ENCODE measurements at regions not wholly inside any gene's neighbourhood (a gene's known extent, or its start where the extent isn't known, plus 50 kb on each side); places are given as distances from the start of the nearest gene placed in this dataset.
"Not testable (repeated sequence)": the region's sequence is repeated elsewhere in the genome, so short reads cannot be mapped to it uniquely, and the experiment has no call there.

DNA sequence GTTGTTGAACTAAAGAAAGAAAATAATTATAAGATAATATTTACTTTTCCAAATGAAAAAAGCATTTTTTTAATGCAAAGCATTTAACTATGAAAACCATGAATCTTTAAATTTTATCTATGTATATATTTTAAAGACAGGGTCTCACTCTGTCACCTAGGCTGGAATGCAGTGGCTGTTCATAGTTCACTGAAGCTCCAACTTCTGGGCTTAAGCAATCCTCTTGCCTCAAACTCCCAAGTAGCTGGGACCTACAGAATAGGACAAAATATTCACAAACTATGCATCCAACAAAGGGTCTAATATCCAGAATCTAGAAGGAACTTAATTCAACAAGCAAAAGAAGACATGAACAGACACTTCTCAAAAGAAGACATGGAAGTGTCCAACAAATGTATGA, 55.9 kb upstream of the ALB start:
- no peak for DNase-seq (ENCODE audit: low read depth in 4 of 4, low spot score in 3 of 4)

DNA sequence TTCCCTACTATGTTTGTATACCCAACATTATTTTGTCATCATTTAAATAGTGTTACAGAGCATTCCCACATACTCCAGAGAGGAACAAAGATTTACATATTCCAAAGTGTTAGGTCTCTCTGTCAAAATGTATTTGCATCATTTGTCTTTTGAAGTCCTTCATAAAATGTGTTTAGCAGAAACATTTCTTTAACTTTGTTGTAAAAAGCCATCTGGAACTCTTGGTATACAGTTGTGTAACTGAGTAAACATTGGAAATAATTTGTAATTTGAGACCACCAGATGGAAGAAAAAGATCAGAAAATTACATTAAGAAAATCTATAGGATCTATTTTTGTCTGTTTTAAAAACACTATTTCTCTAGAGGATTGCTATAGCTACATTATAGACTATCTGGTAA, 56.6 kb upstream of the ALB start:
- DNase-seq (ENCODE audit: low read depth in 4 of 4, low spot score in 3 of 4) = no peak

DNA sequence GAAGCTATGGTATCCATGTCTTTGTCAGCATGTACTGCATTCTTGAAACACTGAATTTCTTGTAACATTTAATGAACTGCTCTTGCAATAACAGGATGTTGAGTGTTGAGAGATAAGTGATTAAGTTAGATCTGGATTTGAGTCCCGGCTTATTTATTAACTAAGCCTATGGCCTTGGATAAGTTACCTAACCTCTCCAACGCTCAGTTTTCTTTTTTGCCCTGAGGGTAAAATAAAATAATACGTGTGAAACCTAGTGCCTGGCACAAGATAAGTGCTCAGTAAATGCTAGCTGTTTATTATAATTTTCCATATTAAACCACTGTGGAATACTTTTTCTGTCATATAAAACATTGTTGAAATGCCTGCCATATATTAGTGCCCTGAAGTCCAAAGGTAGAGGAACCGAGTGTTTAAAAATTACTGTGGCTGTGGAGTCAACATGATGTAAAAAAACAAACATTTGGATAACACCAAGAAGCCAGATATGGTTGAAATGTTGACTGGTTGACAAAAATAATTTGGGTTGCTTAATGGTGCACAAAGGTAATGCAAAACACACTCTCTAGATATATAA, 58.6 kb upstream of the ALB start:
- peak in 1 of 4 donors; percentile 3 for DNase-seq (ENCODE audit: low read depth in 4 of 4, low spot score in 3 of 4)

DNA sequence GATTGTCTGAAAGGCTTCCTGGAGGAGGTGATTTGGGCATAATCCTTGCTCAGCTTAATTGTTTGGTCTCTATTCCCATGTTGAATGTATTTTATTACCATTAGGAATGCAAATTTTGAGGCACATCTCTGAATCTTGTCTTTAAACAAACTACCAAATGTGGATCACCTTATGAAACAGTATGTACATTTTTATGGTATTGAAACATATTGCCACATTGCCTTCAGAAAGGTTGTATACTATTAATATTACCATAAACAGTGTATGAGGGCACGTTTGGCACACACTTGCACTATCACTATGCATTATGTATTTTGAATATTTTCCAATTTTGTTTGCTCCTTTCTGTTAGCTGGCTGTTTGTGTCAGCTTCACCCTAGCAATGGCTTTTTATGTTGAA, 60.0 kb upstream of the ALB start:
- no peak for DNase-seq (ENCODE audit: low read depth in 4 of 4, low spot score in 3 of 4)

DNA sequence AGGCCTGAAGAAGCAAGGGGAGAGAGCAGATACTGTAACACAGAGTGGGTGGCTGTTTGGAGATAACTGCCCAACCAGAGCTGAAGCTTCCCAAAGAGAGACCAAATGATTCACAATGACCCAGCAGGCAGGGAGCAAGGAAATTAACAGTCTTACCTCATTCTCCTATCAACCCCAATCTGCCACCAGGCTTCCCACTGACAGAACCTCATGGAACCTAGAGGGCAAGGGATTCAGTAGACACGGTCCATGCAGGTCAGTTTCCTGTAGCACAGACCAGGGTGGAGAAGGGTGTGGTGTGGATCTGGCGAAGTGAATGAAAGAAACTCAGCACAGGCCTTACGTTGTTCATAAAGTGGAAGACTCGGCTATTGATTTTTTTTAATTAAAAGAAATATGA, 60.7 kb upstream of the ALB start:
- DNase-seq (ENCODE audit: low read depth in 4 of 4, low spot score in 3 of 4) = no peak

DNA sequence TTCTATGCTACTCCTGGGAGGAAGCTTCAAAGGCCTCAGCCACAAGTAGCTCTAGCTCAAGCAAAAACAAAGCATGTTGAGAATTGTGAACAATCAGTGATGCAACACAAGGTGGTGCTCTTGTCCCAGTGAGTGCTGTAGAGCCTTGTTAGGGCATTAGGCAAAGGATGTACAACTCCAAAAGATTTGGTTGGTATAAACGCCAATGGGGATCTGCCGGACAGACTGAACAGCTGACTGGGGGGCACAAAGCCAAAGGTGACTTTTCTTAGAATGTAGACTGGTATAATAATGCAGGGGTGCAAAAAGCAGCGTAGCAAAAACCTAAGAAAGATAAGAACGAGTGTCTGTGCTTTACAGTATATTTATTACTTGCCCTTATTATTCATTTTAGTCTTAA, 62.6 kb upstream of the ALB start:
- peak in 3 of 4 donors; percentile 2 to 22 (median 3) for DNase-seq (ENCODE audit: low read depth in 4 of 4, low spot score in 3 of 4)

DNA sequence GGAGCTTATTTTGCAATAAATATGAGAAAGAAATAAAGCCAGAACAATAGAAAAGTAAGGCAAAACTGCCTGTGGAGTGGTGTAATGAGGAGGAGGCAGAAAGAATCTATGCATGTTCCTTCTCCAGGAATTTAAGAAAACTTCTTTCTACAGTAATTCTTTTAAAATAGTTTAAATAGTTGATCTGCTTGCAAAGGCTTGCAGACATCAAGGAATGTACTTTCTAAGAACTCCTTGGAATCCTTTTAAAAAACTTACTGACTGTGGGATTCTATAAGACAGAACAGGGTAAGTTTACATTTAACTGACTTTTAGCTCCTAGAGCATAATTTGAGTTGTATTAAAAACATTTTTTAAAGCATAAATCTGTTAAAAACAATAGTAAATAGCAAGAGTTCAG, 63.2 kb upstream of the ALB start:
- no peak for DNase-seq (ENCODE audit: low read depth in 4 of 4, low spot score in 3 of 4)

DNA sequence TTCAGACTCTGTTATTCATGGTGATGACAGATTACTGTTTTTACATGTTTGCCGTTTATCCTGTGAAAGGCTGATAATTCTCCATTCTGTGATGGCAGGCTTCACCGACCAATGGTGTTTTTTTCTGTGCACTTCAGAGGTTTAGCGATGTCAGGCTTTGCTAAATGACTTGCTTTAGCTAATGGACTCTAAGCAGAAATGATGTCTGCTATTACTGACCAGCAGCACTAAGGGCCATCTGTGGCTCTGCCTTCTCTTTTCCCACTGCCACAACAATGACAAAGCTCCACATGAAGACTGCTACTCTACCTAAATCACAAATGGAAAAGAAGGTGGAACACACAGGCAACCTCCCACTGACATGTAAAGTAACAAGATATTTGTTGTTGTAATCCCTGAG, 68.4 kb upstream of the ALB start:
- no peak for DNase-seq (ENCODE audit: low read depth in 4 of 4, low spot score in 3 of 4)

DNA sequence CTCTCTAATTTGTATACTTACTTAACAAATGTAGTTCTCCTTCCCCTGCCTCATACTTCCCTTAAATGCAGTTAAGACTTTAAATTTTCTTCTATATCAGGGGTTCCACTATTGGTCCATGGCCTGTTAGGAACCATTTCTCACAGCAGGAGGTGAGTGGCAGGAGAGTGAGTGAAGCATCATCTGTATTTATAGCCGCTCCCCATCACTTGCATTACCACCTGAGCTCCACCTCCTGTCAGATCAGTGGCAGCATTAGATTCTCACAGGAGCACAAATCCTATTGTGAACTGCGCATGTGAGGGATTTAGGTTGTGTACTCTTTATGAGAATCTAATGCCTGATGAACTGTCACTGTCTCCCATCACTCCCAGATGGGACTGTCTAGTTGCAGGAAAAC, 72.1 kb upstream of the ALB start:
- not testable (repeated sequence) for DNase-seq (ENCODE audit: low read depth in 4 of 4, low spot score in 3 of 4)

DNA sequence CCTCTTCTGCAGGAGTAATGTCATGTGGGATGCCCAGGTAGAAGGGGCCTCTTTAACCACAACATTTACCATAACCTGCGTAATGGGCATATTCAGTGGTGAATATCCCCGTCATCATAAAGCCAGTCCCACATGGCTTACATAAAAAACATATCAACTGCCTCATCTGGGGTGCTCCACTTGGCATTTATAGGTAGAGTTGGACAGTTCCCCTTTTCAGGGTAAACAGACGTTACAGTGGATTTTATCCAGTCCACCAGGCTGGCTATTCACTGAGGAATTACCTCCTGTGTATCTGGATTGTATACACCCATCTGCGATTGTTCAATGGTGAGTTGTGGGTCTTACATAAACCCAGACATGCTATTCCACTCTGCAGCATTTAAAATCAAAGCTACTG, 70.7 kb upstream of the ANKRD17 start:
- DNase-seq (ENCODE audit: low read depth in 4 of 4, low spot score in 3 of 4) = no peak

DNA sequence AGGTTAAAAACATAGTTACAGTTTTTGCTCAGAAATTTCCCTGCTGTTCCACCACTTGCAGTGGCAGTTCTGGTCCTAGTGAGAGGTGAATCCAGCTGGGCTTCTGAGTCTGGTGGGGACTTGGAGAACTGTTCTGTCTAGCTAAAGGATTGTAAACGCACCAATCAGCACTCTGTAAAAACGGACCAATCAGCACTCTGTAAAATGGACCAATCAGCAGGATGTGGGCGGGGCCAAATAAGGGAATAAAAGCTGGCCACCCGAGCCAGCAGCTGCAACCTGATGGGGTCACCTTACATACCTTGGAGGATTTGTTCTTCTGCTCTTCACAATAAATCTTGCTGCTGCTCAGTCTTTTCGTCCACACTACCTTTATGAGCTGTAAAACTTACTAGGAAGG, 67.2 kb upstream of the ANKRD17 start:
- DNase-seq (ENCODE audit: low read depth in 4 of 4, low spot score in 3 of 4) = not testable (repeated sequence)

DNA sequence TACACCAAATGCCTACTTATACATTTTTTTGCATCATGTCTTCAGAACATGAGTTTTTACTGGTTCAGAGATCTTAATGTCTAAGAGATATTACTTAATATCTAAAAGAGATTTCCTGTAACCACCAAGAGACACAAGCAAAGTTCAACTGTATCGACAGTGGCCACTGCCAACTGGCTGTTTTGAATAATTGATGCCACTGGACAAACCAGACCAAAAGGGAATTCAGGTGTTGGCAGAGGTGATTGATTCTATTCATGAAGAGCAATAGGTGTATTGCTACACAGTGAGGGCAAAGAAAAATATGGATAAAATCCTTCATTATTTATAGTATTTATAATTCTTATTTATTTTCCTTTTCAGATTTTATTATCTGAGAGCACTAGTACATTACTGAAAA, 58.5 kb upstream of the ANKRD17 start:
- no peak for DNase-seq (ENCODE audit: low read depth in 4 of 4, low spot score in 3 of 4)

DNA sequence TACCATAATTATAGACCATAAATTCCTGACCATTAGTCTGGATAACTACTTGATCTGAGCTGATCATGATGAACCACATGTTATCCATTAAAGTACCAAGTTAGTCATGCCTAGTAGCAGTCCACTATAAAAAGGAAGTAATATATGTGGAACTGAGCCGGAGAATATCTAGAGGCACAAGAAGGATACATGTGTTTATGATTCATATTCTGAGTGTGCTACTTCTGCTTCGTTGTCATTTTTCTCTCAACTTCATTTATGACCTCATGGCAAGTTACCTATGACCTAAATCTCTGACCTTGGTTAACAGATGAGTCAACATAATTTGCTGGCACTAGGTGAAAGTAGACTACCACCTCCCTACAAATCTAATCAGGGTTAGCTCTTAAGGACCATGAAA, 56.5 kb upstream of the ANKRD17 start:
- no peak for DNase-seq (ENCODE audit: low read depth in 4 of 4, low spot score in 3 of 4)

DNA sequence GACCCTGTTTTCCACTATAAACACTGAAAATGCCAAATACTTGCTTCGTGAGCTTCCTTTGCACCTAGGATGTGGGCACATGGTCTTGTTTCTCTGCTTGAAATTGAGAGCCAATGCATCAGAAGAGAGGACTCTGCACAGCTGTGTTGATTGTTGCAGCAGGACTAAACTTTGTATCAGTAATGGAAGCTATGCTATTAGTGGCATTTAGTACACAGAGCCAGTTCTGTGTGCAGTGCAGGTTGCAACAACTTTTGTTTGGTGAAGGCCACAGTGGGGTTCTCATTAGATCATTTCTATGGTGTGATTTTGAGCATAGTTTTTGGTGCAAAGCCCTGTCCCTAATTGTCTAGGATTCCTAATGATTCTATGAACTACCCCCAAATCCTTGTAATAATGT, 54.4 kb upstream of the ANKRD17 start:
- DNase-seq (ENCODE audit: low read depth in 4 of 4, low spot score in 3 of 4) = no peak

DNA sequence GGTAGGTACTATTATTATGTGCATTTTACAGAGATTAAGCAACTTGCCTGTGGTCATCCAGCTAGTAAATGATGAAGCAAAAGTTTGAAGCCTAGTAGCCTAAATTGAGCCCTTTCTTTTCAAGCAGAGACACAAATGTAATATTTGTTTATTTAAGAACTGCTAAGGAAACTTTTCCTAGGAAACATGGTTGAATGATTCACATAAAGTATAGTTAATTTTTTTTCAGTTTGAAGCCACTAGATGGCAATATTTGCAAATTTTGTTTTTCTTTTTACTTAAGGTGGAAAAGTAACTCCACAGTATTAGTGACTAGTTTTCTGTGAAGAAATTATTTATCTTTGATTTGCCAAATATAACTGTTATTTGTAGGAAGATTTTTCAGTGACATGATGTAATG, 52.8 kb upstream of the ANKRD17 start:
- peak in 2 of 4 donors; percentile 5 to 12 for DNase-seq (ENCODE audit: low read depth in 4 of 4, low spot score in 3 of 4)

DNA sequence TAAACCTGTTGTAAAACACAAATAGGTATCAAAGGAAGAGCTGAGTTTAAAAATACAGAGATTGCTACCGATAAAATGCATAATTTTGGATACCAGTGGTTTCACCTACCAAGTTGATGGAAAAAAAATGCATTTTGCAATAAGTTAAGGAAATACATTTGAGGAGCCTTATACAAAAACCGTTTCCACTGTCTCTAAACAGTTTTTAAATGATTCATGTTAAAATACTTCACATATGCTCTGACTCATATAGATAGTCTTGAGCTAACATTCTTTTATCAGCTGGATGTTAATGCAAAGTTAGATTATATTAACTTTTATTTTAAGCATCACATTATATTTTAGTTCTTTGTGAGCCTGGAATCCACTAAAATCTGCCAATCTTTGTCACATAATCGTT, 50.6 kb upstream of the ANKRD17 start:
- DNase-seq (ENCODE audit: low read depth in 4 of 4, low spot score in 3 of 4) = no peak
